Activated naive CD4-positive, alpha-beta T cell treated with anti-CD3 and anti-CD28 coated beads, Interleukin-2, amount 50 U/mL, for 24 hours (primary cell): ENCODE measurements at regions not wholly inside any gene's neighbourhood (a gene's known extent, or its start where the extent isn't known, plus 50 kb on each side); places are given as distances from the start of the nearest gene placed in this dataset.

Experiments used
- H3K27ac Mint-ChIP-seq: one replicate; pipeline ENCODE4 v1.8.0; 2021; ENCODE audit warnings: mild to moderate bottlenecking, mixed read lengths
- H3K27me3 Mint-ChIP-seq: one replicate; pipeline ENCODE4 v1.8.0; 2021; ENCODE audit warnings: mixed read lengths
- H3K36me3 Mint-ChIP-seq: one replicate; pipeline ENCODE4 v1.8.0; 2021; ENCODE audit warnings: mixed read lengths
- H3K4me1 Mint-ChIP-seq: one replicate; pipeline ENCODE4 v1.8.0; 2021; ENCODE audit warnings: mixed read lengths
- H3K4me3 Mint-ChIP-seq: one replicate; pipeline ENCODE4 v1.8.0; 2021; ENCODE audit warnings: mild to moderate bottlenecking, mixed read lengths
- H3K9me3 Mint-ChIP-seq: one replicate; pipeline ENCODE4 v1.8.0; 2021; ENCODE audit warnings: mixed read lengths

DNA sequence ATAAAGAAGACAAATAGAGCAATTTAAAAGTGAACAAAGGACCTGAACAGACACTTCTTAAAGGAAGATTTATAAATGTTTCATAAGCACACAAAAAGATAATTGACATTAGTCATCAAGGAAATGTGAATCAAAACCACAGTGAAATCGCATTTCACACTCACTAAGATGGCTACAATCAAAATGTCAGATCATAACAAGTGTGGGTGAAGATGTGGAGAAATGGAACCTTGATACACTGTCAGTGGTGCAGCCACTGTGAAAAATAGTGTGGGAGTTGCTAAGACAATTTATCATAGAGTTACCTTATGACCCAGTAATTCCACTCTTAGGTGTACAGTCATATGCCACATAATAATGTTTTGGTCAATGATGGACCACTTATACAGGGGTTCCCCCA lies 54.5 kb upstream of the HTR4 start:
- Mint-ChIP-seq H3K27me3 (peaks cover 11% of the 10 kb centered on the region), H3K27ac (peak overlapping the region; percentile 38), H3K4me3 (no peak overlapping the region), H3K9me3 (no peaks in the 10 kb centered on the region), H3K4me1 (peaks cover 11% of the 10 kb centered on the region), H3K36me3 (no peaks in the 10 kb centered on the region)

DNA sequence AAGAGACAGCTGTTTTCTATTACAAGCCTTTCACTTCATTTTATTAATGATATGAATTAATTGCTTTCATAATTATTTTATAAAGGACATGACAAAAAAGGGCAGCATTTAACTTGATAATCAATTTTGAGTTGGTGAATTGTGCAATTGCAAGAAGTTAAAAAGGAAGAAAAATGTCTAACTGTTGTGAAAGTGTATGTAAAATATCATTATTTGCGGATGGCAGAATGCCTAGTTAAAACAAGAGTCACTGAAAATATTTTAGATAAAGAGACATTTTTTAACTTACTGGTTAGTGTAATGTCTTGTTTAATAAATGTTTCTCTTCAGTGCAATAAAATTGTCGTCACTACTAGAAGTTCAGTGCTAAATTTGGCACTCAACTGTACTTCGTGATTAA lies 57.6 kb upstream of the HTR4 start:
- Mint-ChIP-seq H3K4me1 (peaks cover 11% of the 10 kb centered on the region), H3K9me3 (no peaks in the 10 kb centered on the region), H3K27ac (no peak overlapping the region), H3K27me3 (peaks cover 9% of the 10 kb centered on the region), H3K4me3 (no peak overlapping the region), H3K36me3 (no peaks in the 10 kb centered on the region)

DNA sequence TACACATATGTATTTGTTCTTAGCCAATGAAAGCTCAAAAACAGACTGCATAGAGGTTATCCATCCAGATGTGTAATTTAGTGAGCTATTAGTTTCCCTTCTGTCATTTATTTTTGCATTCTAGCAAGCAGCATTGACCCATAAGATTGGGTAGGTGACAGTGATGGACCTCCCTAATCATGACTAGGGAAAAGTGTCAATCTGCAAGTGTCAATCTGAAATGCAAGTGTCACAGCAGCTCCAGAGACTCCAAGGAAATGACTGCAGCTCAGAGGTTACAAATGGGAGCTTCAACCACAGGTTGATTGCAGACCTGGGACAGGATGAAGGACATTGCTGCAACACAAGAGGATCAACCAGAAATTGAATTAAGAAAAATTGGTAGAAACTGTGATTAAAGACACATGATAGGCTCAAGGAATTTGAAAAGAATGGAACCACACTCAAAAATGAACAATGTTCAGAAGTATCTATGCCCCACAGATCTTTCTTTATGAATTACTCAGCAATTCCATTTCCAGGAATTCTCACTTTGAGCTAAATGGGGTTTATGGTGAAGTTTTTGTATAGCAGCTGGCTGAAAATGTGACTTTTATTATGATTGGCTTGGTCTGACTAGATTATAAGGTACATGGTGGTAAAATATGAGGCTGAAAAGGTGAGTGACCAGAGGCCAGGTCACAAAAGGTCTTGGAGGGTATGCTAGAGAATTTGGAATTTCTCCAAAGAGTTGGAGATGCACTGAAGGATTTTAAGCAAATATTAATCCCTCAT lies 59.6 kb upstream of the HTR4 start:
- peaks cover 12% of the 10 kb centered on the region for H3K27me3 Mint-ChIP-seq
- no peak overlapping the region for H3K4me3 Mint-ChIP-seq
- no peaks in the 10 kb centered on the region for H3K36me3 Mint-ChIP-seq
- no peak overlapping the region for H3K27ac Mint-ChIP-seq
- H3K9me3 Mint-ChIP-seq, result no peaks in the 10 kb centered on the region
- H3K4me1 Mint-ChIP-seq, result peaks cover 4% of the 10 kb centered on the region

DNA sequence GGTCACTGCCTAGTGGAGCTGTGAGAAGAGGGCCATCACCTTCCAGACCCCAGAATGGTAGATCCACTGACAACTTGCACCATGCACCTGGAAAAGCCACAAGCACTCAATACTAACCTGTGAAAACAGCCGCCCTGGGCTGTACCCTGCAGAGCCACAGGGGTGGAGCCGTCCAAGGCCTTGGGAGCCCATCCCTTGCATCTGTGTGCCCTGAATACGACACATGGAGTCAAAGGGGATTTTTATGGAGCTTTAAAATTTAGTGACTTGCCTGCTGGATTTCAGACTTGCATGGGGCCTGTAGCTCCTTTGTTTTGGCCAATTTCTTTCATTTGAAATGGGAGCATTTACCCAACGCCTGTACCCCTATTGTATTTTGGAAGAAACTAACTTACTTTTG lies 62.4 kb upstream of the HTR4 start:
- Mint-ChIP-seq H3K27ac (no peak overlapping the region), H3K36me3 (no peaks in the 10 kb centered on the region), H3K27me3 (peaks cover 14% of the 10 kb centered on the region), H3K9me3 (no peaks in the 10 kb centered on the region), H3K4me1 (no peaks in the 10 kb centered on the region), H3K4me3 (no peak overlapping the region)

- H3K27ac Mint-ChIP-seq, result no peak overlapping the region
- no peaks in the 10 kb centered on the region for H3K36me3 Mint-ChIP-seq
- H3K27me3 Mint-ChIP-seq, result peaks cover 12% of the 10 kb centered on the region
- no peak overlapping the region for H3K4me3 Mint-ChIP-seq
- H3K9me3 Mint-ChIP-seq, result no peaks in the 10 kb centered on the region
- no peaks in the 10 kb centered on the region for H3K4me1 Mint-ChIP-seq
Observed at GRCh38 chr5:148717668-148718067, 63.3 kb upstream of the HTR4 start.

- no peaks in the 10 kb centered on the region for H3K36me3 Mint-ChIP-seq
- no peak overlapping the region for H3K4me3 Mint-ChIP-seq
- no peaks in the 10 kb centered on the region for H3K4me1 Mint-ChIP-seq
- no peak overlapping the region for H3K27ac Mint-ChIP-seq
- H3K27me3 Mint-ChIP-seq, result peaks cover 11% of the 10 kb centered on the region
- no peaks in the 10 kb centered on the region for H3K9me3 Mint-ChIP-seq
Observed at GRCh38 chr5:148719605-148720004, 65.3 kb upstream of the HTR4 start.

DNA sequence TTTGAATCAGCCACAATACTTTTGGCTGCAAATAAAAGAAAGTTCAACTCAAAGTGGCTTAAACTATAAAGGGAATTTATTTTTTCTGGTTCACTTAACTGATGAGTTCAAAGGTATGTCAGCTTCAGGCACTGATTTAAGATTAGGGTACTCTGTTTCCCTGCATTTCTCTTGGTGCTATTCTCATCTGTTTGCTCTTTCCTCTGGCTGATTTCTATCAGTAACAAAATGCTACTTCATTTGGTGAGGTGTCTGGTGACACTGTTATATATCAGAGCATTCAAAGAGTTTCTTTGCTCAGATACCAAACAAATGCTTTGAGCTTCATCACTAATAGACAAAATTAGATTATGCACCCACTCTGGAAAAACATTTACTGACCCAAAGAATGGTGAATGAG lies 65.9 kb upstream of the HTR4 start:
- Mint-ChIP-seq H3K4me3 (no peak overlapping the region), H3K27ac (no peak overlapping the region), H3K9me3 (no peaks in the 10 kb centered on the region), H3K36me3 (no peaks in the 10 kb centered on the region), H3K4me1 (no peaks in the 10 kb centered on the region), H3K27me3 (peaks cover 8% of the 10 kb centered on the region)

DNA sequence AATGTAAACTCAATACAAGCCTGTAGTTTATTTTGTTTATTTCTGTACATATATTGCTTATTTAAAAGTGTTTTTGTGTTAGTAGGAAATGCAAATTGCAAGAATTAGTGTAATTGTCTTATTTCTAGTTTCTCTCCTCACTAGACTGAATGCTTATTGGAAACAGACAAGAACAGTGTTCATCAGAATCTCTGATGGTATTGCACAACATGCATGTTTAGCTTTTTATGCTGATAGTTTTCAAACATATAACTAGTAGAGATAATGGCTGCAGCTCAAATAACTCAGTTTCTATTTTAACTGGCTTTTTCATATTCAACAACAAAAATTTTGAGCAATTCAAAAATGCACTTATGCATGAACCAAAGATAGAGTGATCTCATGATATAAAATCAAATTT lies 68.8 kb upstream of the HTR4 start:
- Mint-ChIP-seq H3K4me1 (no peaks in the 10 kb centered on the region), H3K27me3 (peaks cover 5% of the 10 kb centered on the region), H3K27ac (no peak overlapping the region), H3K9me3 (no peaks in the 10 kb centered on the region), H3K4me3 (no peak overlapping the region), H3K36me3 (no peaks in the 10 kb centered on the region)

DNA sequence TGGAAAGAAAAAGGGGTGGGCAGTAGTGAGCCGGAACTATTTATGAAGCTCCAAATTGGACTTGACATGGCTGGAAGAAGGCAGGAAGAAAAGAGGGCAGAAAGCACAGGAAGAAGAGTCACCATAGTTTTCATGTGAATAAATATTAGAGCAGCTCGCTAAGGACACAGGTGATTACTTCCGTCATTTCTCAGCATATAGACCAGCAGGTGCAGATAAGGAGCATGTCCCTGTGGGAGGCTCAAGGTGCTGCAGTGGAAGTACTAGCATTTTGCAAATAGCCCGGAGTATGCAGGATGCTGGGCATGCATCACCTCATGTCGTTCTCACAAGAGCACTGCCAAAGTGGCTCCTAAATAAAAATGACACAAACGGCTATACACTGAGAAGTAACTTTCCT lies 71.3 kb upstream of the HTR4 start:
- Mint-ChIP-seq H3K36me3 (no peaks in the 10 kb centered on the region), H3K4me3 (no peak overlapping the region), H3K4me1 (no peaks in the 10 kb centered on the region), H3K27me3 (peaks cover 3% of the 10 kb centered on the region), H3K27ac (no peak overlapping the region), H3K9me3 (no peaks in the 10 kb centered on the region)

DNA sequence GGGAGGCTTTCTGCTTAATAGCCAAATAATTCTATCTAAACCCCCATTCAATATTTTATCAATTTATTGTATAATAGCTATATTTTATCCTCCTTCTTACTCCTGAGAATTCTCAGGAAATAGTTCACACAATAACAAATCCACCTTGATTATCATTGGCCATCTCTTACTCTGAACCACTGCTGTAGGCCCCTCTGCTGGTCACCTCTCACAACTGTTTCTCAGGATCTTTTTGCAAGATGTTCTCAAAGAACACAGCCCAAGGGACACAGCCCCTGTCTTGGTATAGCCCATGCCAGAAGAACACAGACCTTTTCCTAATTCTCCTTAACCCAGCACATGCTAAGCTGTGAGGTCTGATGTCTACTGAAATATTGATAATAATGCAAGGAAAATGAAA lies 74.9 kb upstream of the HTR4 start:
- no peak overlapping the region for H3K4me3 Mint-ChIP-seq
- H3K27ac Mint-ChIP-seq, result no peak overlapping the region
- H3K4me1 Mint-ChIP-seq, result peaks cover 3% of the 10 kb centered on the region
- no peaks in the 10 kb centered on the region for H3K36me3 Mint-ChIP-seq
- peaks cover 2% of the 10 kb centered on the region for H3K27me3 Mint-ChIP-seq
- no peaks in the 10 kb centered on the region for H3K9me3 Mint-ChIP-seq

DNA sequence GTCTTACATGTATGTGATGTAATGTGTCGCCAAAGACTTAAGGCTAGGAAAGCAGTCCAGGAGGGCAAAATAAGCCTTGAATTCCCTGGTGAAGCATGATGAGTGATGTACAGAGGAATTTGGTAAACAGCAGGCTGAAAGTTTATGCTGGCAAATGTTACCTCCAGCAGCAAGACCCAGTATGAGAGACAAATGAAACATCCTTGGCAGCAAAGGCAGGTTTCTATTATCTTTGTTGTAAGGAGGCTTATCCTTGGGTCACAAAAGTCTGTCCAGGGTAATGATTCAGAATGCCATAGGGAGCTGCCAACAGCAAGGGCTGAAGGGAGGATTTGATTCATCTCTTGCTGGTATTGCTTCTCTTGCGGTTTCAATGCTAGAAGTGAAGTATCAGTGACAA lies 75.9 kb upstream of the HTR4 start:
- Mint-ChIP-seq H3K9me3 (no peaks in the 10 kb centered on the region), H3K27ac (no peak overlapping the region), H3K36me3 (no peaks in the 10 kb centered on the region), H3K4me1 (peaks cover 3% of the 10 kb centered on the region), H3K27me3 (peaks cover 2% of the 10 kb centered on the region), H3K4me3 (no peak overlapping the region)

- H3K4me3 Mint-ChIP-seq, result no peak overlapping the region
- peak overlapping the region; percentile 60 for H3K27ac Mint-ChIP-seq
- peaks cover 2% of the 10 kb centered on the region for H3K27me3 Mint-ChIP-seq
- no peaks in the 10 kb centered on the region for H3K36me3 Mint-ChIP-seq
- peaks cover 3% of the 10 kb centered on the region for H3K4me1 Mint-ChIP-seq
- no peaks in the 10 kb centered on the region for H3K9me3 Mint-ChIP-seq
Observed at GRCh38 chr5:148730942-148731898, 76.9 kb upstream of the HTR4 start.

- no peaks in the 10 kb centered on the region for H3K36me3 Mint-ChIP-seq
- no peak overlapping the region for H3K4me3 Mint-ChIP-seq
- H3K9me3 Mint-ChIP-seq, result no peaks in the 10 kb centered on the region
- H3K4me1 Mint-ChIP-seq, result peaks cover 3% of the 10 kb centered on the region
- peaks cover 2% of the 10 kb centered on the region for H3K27me3 Mint-ChIP-seq
- no peak overlapping the region for H3K27ac Mint-ChIP-seq
Observed at GRCh38 chr5:148732692-148733091, 78.4 kb upstream of the HTR4 start.

DNA sequence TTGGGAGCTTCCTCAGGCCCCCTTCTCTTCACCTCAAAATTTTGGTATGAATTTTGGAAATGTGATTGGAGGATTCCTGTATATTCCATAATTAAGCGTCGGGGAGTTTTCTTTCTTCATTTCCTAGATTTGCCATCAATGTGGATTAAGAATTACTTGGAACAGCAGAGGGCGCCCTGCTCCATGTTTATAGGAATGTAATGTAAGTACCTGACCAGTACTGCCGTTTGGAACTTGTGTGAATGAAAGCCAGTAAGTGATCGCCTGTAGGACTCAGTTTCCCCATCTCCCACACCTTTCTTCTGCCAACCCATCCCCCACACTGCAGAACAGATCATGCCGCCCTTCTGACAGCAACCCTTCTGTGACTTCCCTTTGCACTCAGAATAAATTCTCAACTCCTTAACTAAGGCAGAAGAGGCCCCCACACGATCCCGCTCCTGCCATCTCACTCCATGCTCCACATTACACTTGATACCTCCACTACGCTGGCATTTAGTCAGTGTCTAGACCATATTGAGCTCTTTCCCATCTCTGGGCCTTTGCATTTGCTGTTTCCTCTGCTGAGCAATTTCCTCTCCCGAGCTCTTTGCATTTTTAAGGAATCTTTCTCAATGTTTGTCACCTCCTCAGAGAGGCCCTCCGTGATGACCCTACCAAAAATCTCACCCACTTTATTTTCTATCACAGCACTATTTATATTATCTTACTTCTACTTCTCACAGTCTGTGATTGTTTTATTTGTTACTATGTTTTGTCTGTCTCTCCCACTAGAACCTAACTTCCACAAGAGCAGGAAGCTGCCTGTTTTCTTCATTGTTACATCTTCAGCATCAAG lies 79.5 kb upstream of the HTR4 start:
- H3K27ac Mint-ChIP-seq, result no peak overlapping the region
- peaks cover 5% of the 10 kb centered on the region for H3K27me3 Mint-ChIP-seq
- no peak overlapping the region for H3K4me3 Mint-ChIP-seq
- H3K4me1 Mint-ChIP-seq, result peaks cover 3% of the 10 kb centered on the region
- no peaks in the 10 kb centered on the region for H3K9me3 Mint-ChIP-seq
- H3K36me3 Mint-ChIP-seq, result no peaks in the 10 kb centered on the region

- H3K4me3 Mint-ChIP-seq, result no peak overlapping the region
- no peaks in the 10 kb centered on the region for H3K9me3 Mint-ChIP-seq
- H3K27me3 Mint-ChIP-seq, result peaks cover 5% of the 10 kb centered on the region
- H3K36me3 Mint-ChIP-seq, result no peaks in the 10 kb centered on the region
- no peak overlapping the region for H3K27ac Mint-ChIP-seq
- H3K4me1 Mint-ChIP-seq, result peaks cover 3% of the 10 kb centered on the region
Observed at GRCh38 chr5:148734518-148734917, 80.2 kb upstream of the HTR4 start.
